A673 (cell line): ENCODE measurements at regions not wholly inside any gene's neighbourhood (a gene's known extent, or its start where the extent isn't known, plus 50 kb on each side); places are given as distances from the start of the nearest gene placed in this dataset.

Source experiments
- CTCF ChIP-seq: fragments of 300-800, 200-600 bp; sonication (generic); conservative IDR thresholded peaks from 2 replicates; pipeline ENCODE4 v1.5.1; 2017; ENCODE audit warnings: low read depth, mild to moderate bottlenecking, antibody characterized with exemption, low read length, moderate library complexity, mixed read lengths
- EZH2 ChIP-seq: fragments of 200-600 bp; sonication (generic); IDR thresholded peaks from 2 replicates; pipeline ENCODE4 v1.6.1; 2017; ENCODE audit warnings: borderline replicate concordance, low read depth, mild to moderate bottlenecking, mixed read lengths, antibody characterized with exemption, low read length; ENCODE audit not compliant: poor library complexity, severe bottlenecking

- no peak for TF ChIP-seq CTCF
- TF ChIP-seq EZH2: no peak
Measured at GRCh38 chr9:106657926-106658325, 205.0 kb upstream of the ZNF462 start.
